AG10803 (cell line): ENCODE measurements at regions not wholly inside any gene's neighbourhood (a gene's known extent, or its start where the extent isn't known, plus 50 kb on each side); places are given as distances from the start of the nearest gene placed in this dataset.

ENCODE experiments used
- DNase-seq: peaks from one replicate; pipeline ENCODE4 v3.0.0; 2010; ENCODE audit warnings: low read depth
- H3K4me3 ChIP-seq: 2 replicates; pipeline ENCODE4 v1.5.1; 2011; ENCODE audit warnings: mild to moderate bottlenecking, low read length, control low read depth
- TF ChIP-seq, protein P1 (sequence below): conservative IDR thresholded peaks from 2 replicates; pipeline ENCODE4 v1.5.1; 2011; ENCODE audit warnings: mild to moderate bottlenecking, low read length, control low read depth, inconsistent platforms

DNA sequence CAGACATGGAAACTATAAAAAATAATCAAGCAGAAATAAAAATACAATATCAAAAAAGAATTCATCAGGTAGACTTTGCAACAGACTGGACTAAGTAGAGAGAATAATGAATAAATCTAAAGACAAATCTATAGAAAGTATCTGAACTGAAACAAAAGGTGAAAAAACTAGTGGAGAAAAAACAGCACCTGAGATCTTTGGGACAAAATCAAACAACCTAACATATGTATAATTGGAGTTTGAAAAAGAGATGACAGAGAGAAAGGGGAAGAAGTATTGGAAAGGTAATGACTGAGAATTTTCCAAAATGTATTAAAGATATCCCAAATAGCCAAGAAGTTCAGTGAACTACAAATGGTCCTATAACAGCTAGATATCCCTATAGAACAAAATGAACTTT, 245.4 kb downstream of the IPO8 start:
- no peak for DNase-seq
- TF ChIP-seq, protein P1, sequence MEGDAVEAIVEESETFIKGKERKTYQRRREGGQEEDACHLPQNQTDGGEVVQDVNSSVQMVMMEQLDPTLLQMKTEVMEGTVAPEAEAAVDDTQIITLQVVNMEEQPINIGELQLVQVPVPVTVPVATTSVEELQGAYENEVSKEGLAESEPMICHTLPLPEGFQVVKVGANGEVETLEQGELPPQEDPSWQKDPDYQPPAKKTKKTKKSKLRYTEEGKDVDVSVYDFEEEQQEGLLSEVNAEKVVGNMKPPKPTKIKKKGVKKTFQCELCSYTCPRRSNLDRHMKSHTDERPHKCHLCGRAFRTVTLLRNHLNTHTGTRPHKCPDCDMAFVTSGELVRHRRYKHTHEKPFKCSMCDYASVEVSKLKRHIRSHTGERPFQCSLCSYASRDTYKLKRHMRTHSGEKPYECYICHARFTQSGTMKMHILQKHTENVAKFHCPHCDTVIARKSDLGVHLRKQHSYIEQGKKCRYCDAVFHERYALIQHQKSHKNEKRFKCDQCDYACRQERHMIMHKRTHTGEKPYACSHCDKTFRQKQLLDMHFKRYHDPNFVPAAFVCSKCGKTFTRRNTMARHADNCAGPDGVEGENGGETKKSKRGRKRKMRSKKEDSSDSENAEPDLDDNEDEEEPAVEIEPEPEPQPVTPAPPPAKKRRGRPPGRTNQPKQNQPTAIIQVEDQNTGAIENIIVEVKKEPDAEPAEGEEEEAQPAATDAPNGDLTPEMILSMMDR = no peak
- H3K4me3 ChIP-seq = no peak overlapping the region

DNA sequence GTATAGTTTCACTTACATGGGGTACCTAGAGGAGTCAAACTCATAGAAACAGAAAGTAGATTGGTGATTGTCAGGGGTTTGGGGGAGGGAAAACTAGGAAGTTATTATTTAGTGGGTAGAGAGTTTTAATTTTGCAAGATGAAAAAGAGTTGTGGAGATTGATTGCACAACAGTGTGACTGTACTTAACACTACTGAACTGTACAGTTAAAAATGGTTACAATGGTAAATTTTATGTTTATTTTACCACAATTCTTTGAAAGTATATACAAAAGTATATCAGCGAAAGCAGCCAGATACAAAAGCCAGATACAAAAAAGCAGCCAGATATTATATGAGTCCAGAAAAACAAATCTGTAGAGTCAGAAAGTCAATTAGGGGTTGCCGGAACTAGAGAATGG, 247.6 kb downstream of the IPO8 start:
- TF ChIP-seq, protein P1 = no peak
- H3K4me3 ChIP-seq = no peak overlapping the region
- DNase-seq = no peak

DNA sequence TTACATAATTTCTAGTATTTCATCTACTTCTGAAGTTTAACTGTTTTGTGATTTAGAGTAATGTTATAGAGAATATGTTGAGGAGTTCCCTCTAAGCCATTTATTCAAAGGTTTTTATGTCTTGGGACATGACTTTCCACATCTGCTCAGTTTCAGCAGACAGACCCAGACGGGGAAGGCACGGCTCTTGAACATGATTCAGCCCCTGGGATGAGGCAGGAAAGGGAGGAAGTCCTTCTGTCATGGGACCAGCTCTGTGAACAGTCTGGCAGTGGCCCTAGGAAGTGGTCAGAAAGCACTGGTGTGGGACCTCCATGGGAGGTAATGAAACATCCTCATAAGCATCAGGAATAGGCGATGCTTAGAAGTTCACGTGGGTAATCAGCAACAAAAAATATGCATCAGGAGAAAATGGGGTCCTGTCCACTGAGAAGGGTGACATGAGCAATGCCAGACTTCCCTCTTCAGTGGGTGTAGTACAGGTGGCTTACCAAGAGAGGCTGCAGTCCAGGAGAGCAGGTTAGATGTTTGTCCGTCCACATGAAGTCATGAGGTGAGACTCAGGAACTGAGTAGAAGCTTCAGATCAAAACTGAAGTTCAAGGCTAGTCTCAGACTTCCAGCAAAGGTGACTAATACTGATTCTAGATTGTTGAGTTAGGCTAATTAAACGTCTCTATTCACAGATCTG, 248.5 kb downstream of the IPO8 start:
- no peak overlapping the region for H3K4me3 ChIP-seq
- TF ChIP-seq, protein P1 = no peak
- no peak for DNase-seq

DNA sequence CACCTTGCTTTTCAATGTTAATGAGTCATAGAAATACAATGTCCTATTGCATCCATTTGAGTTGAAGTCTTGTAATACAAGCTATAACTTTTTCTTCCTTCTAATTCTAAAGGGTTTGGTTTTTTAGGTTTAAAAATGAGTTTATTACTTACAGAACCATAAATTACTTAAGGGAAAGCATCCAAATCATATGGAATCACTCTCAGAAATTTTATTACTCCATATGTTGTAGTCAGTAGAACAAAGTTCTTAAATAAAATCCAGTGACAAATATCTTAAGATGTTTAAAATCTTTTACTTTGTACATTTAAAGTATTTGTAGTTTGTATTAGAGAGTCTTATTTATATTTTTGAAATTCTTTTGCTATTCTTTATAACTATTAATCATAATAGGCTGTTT, 253.2 kb downstream of the IPO8 start:
- TF ChIP-seq, protein P1 = no peak
- no peak for DNase-seq
- H3K4me3 ChIP-seq = no peak overlapping the region

DNA sequence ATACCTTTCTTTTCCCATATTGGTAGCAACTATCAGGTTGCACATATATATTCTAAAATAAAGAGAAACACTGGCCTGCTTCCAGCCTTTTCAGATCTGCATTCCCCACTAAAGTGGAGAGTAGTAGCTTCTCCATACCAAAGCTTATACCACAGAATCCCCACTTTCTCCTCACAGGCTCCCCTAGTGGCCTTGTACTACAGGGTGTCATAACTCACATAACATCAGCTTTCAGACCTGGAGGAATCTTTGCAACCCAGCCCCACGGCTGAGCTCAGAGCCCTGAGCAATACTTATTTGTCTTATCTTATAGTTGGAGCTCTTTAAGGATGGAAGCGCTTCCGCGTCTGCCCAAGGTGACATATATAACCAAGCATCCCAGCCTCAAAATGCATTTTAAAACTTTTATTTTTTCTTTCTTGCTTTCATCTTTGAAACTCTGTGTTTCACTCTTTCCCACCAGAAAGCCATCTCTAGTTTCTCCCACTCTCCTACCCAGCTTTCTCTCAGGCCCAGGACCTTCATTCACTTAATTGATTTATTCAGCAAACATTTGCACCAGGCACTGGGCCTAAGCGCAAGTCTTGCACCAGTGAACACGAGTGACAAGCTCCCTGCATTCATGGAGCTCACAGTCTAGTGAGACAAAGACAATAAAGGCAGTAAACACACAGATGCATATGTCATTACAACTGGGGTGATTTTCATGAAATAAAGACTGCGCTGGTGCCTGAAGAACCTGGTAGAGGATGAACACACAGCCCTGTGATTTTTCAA, 254.7 kb downstream of the IPO8 start:
- TF ChIP-seq, protein P1 = peak; percentile 53
- no peak overlapping the region for H3K4me3 ChIP-seq
- DNase-seq = peak; percentile 13

DNA sequence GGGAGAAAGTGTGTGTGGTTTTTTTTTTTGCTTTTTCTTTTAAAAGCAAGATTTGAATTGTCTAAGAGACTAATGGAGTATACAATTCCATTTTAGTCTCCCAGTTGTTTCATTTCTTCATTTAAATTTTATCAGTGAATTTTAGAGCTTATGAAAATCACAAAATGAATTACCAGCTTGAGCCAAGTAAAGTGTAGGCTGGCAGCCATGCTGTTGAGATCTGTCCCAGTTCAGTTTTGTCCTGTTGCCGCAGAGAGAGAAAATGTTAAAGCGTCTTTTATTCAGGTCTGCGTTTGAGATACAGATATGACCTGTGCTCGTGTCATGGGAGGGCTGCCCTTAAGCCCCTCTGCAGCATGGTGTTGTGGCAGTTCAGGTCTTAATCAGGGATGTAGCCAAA, 256.5 kb downstream of the IPO8 start:
- DNase-seq = no peak
- H3K4me3 ChIP-seq = no peak overlapping the region
- TF ChIP-seq, protein P1 = no peak

DNA sequence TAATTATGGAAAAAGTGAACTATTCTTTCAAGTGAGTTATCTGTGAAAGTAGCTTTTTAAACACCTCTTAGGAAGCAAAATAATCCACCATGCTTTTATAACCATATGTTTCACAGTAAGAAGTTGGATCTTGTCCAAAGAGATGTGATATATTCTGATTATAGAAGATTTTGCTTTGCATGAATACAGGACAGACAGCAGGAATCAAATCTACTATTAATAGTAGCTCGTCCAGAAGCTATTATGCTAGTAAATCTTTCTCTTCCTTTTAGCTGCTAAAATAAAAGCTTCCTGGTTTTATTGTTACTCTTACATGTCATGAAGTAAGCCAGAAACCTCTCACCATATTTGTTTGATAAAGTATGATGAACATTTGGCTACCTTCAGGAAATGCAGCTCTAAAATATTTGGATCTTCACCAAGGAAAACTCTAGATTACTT, 257.0 kb downstream of the IPO8 start:
- no peak overlapping the region for H3K4me3 ChIP-seq
- no peak for DNase-seq
- TF ChIP-seq, protein P1 = no peak
